CD1c-positive myeloid dendritic cell (primary cell): ENCODE measurements at regions not wholly inside any gene's neighbourhood (a gene's known extent, or its start where the extent isn't known, plus 50 kb on each side); places are given as distances from the start of the nearest gene placed in this dataset.

Experiments used
- DNase-seq: peaks from one replicate; pipeline ENCODE4 v3.0.0-alpha.2; 2016; ENCODE audit errors: extremely low spot score

GRCh38 chrX:69277369-69277990 lies 112.2 kb upstream of the PJA1 start:
- DNase-seq = no peak

GRCh38 chrX:69268611-69269010 lies 103.4 kb upstream of the PJA1 start:
- no peak for DNase-seq

GRCh38 chrX:69264158-69264581 lies 98.9 kb upstream of the PJA1 start:
- DNase-seq = no peak

- no peak for DNase-seq
Measured at GRCh38 chrX:69263251-69263820, 98.1 kb upstream of the PJA1 start.

- no peak for DNase-seq
Measured at GRCh38 chrX:69262036-69262936, 97.0 kb upstream of the PJA1 start.

- DNase-seq = no peak
Measured at GRCh38 chrX:69260169-69260568, 94.9 kb upstream of the PJA1 start.

GRCh38 chrX:69258893-69259292 lies 93.6 kb upstream of the PJA1 start:
- DNase-seq = no peak

- no peak for DNase-seq
Measured at GRCh38 chrX:69257499-69258127, 92.4 kb upstream of the PJA1 start.

- DNase-seq = no peak
Measured at GRCh38 chrX:69256291-69256565, 91.0 kb upstream of the PJA1 start.

- DNase-seq = no peak
Measured at GRCh38 chrX:69255441-69256290, 90.4 kb upstream of the PJA1 start.

- DNase-seq = no peak
Measured at GRCh38 chrX:69253821-69254220, 88.6 kb upstream of the PJA1 start.

GRCh38 chrX:69243276-69243675 lies 78.0 kb upstream of the PJA1 start:
- DNase-seq = no peak

- DNase-seq = no peak
Measured at GRCh38 chrX:69238887-69239231, 73.6 kb upstream of the PJA1 start.

GRCh38 chrX:69238114-69238886 lies 73.0 kb upstream of the PJA1 start:
- no peak for DNase-seq

GRCh38 chrX:69237236-69237635 lies 72.0 kb upstream of the PJA1 start:
- DNase-seq = no peak

GRCh38 chrX:69236641-69237040 lies 71.4 kb upstream of the PJA1 start:
- DNase-seq = no peak

- no peak for DNase-seq
Measured at GRCh38 chrX:69234624-69235023, 69.4 kb upstream of the PJA1 start.

GRCh38 chrX:69232945-69233344 lies 67.7 kb upstream of the PJA1 start:
- no peak for DNase-seq

GRCh38 chrX:69231903-69232302 lies 66.7 kb upstream of the PJA1 start:
- DNase-seq = no peak

GRCh38 chrX:69229436-69229835 lies 64.2 kb upstream of the PJA1 start:
- DNase-seq = no peak

- no peak for DNase-seq
Measured at GRCh38 chrX:69228732-69229131, 63.5 kb upstream of the PJA1 start.
